Kidney (tissue), 13 donors: ENCODE measurements at regions not wholly inside any gene's neighbourhood (a gene's known extent, or its start where the extent isn't known, plus 50 kb on each side); places are given as distances from the start of the nearest gene placed in this dataset.

Experiments
- DNase-seq, 5 donors: peaks; one replicate each; pipeline ENCODE4 v3.0.0-alpha.2; 2013 to 2020
- FAIRE-seq: peaks from 2 replicates; lab custom pipeline; 2012; peaks lifted over from hg19 to GRCh38; lab: Jason Lieb, UNC
- H3K27ac ChIP-seq, 2 donors: one replicate each; pipeline ENCODE4 v1.7.0; 2013; ENCODE audit warnings: low read depth in 2 of 2, low read length in 2 of 2, inconsistent platforms in 1 of 2
- H3K27me3 ChIP-seq: one replicate; pipeline ENCODE4 v1.7.1; 2013; ENCODE audit warnings: low read length, inconsistent platforms; ENCODE audit not compliant: control insufficient read depth, insufficient read depth
- H3K36me3 ChIP-seq, 3 donors: one replicate each; pipeline versions ENCODE4 v1.7.0 to v1.7.1; 2013; ENCODE audit warnings: low read length in 3 of 3, control low read depth in 1 of 3, inconsistent platforms in 1 of 3; ENCODE audit not compliant: insufficient read depth in 3 of 3, control insufficient read depth in 2 of 3
- H3K4me1 ChIP-seq, 3 donors: one replicate each; pipeline versions ENCODE4 v1.7.0 to v1.7.1; 2013; ENCODE audit warnings: low read length in 3 of 3, inconsistent platforms in 1 of 3, low read depth in 1 of 3; ENCODE audit not compliant: control insufficient read depth in 2 of 3, insufficient read depth in 2 of 3
- H3K4me3 ChIP-seq, 3 donors: one replicate each; pipeline versions ENCODE4 v1.7.0 to v1.8.1; 2013; ENCODE audit warnings: low read length in 3 of 3, control low read depth in 1 of 3, inconsistent platforms in 1 of 3
- H3K9ac ChIP-seq, 3 donors: one replicate each; pipeline versions ENCODE4 v1.7.0 to v1.7.1; 2013; ENCODE audit warnings: low read length in 3 of 3, control low read depth in 1 of 3, inconsistent platforms in 1 of 3
- H3K9me3 ChIP-seq, 3 donors: one replicate each; pipeline versions ENCODE4 v1.7.0 to v1.7.1; 2013; ENCODE audit warnings: low read length in 3 of 3, control low read depth in 1 of 3, inconsistent platforms in 1 of 3; ENCODE audit not compliant: control insufficient read depth in 2 of 3, insufficient read depth in 1 of 3
- CTCF ChIP-seq: IDR thresholded peaks from 3 replicates; pipeline ENCODE4 v1.5.1; 2012; ENCODE audit warnings: mild to moderate bottlenecking, moderate library complexity, borderline replicate concordance; ENCODE audit not compliant: insufficient read depth; ENCODE audit errors: extremely low read depth
- intact Hi-C: fragments of 100-400 bp; cut with DNase I; formaldehyde crosslinking; loops from one replicate; pipeline ENCODE4 v1.11.1; 2022
- donor health status: control.
- donor health status: control.
- donor health status: control.
- donor health status: control.
- donor health status: control.
- donor health status: DM: yes; HTN: yes; CAD: no.
- donor health status: Normal renal cell carcinoma (clear cell type).

- DNase-seq (peak in 3 of 5 donors; percentile 25 to 42 (median 26)), FAIRE-seq (no peak)
- Histone ChIP-seq H3K4me1 (peaks cover 0 to 3% (median 0%) of the 10 kb centered on the region in 3 donors), H3K36me3 (no peaks in the 10 kb centered on the region), H3K27me3 (no peaks in the 10 kb centered on the region), H3K4me3 (no peak overlapping the region), H3K9ac (no peak overlapping the region), H3K9me3 (peaks cover 0 to 6% (median 0%) of the 10 kb centered on the region in 3 donors), H3K27ac (no peak overlapping the region)
- intact Hi-C loops: no loop called here
- TF ChIP-seq CTCF: no peak
These were observed 168.4 kb upstream of the MAP1B start for GRCh38 chr5:71938895-71939294.

GRCh38 chr5:71939452-71940230 lies 167.6 kb upstream of the MAP1B start:
- intact Hi-C loops: no loop called here
- no peak overlapping the region for H3K27ac ChIP-seq
- no peaks in the 10 kb centered on the region for H3K36me3 ChIP-seq
- no peak overlapping the region for H3K9ac ChIP-seq
- H3K27me3 ChIP-seq: no peaks in the 10 kb centered on the region
- DNase-seq (no peak), FAIRE-seq (no peak)
- TF ChIP-seq CTCF: no peak
- H3K4me1 ChIP-seq: peaks cover 0 to 3% (median 0%) of the 10 kb centered on the region in 3 donors
- peaks cover 0 to 6% (median 0%) of the 10 kb centered on the region in 3 donors for H3K9me3 ChIP-seq
- H3K4me3 ChIP-seq: no peak overlapping the region

- intact Hi-C loops: no loop called here
- H3K9ac ChIP-seq: no peak overlapping the region
- FAIRE-seq: no peak
These were observed 163.4 kb upstream of the MAP1B start for GRCh38 chr5:71943874-71944273.

More at GRCh38 chr5:71943874-71944273, 163.4 kb upstream of the MAP1B start:
- Histone ChIP-seq H3K27me3 (no peaks in the 10 kb centered on the region), H3K4me1 (peaks cover 0 to 3% (median 0%) of the 10 kb centered on the region in 3 donors), H3K9me3 (peaks cover 0 to 6% (median 0%) of the 10 kb centered on the region in 3 donors), H3K4me3 (no peak overlapping the region), H3K36me3 (no peaks in the 10 kb centered on the region), H3K27ac (no peak overlapping the region)
- DNase-seq: no peak
- no peak for TF ChIP-seq CTCF
